GM12891 (cell line): ENCODE measurements at regions not wholly inside any gene's neighbourhood (a gene's known extent, or its start where the extent isn't known, plus 50 kb on each side); places are given as distances from the start of the nearest gene placed in this dataset.
"Not testable (repeated sequence)": the region's sequence is repeated elsewhere in the genome, so short reads cannot be mapped to it uniquely, and the experiment has no call there.

Experiments
- DNase-seq: peaks from one replicate; pipeline ENCODE4 v3.0.0; 2011; ENCODE audit warnings: low spot score; ENCODE audit not compliant: insufficient read length
- FAIRE-seq: peaks from 2 replicates; lab custom pipeline; 2011; peaks lifted over from hg19 to GRCh38; lab: Jason Lieb, UNC
- PAX5 ChIP-seq: IDR thresholded peaks from 2 replicates; pipeline ENCODE4 v1.6.1; 2011; ENCODE audit warnings: low read length, moderate library complexity, mild to moderate bottlenecking; ENCODE audit not compliant: insufficient read depth, severe bottlenecking
- POLR2A ChIP-seq: IDR thresholded peaks from 2 replicates; pipeline ENCODE4 v1.6.1; 2011; ENCODE audit warnings: low read depth, low read length, control low read depth
- POLR2AphosphoS5 ChIP-seq: IDR thresholded peaks from 2 replicates; pipeline ENCODE4 v1.6.1; 2011; ENCODE audit warnings: low read depth, low read length, control low read depth
- POU2F2 ChIP-seq: IDR thresholded peaks from 2 replicates; pipeline ENCODE4 v1.6.1; 2011; ENCODE audit warnings: low read depth, mild to moderate bottlenecking, control low read depth, low read length, moderate library complexity
- SPI1 ChIP-seq: IDR thresholded peaks from 2 replicates; pipeline ENCODE4 v1.6.1; 2011; ENCODE audit warnings: low read depth, low read length, control low read depth
- TAF1 ChIP-seq: IDR thresholded peaks from 2 replicates; pipeline ENCODE4 v1.6.1; 2011; ENCODE audit warnings: low read depth, low read length, control low read depth

- FAIRE-seq (no peak), DNase-seq (no peak)
- no peak for TF ChIP-seq SPI1
- TF ChIP-seq TAF1 = no peak
- no peak for TF ChIP-seq POU2F2
- TF ChIP-seq POLR2AphosphoS5 = no peak
- TF ChIP-seq POLR2A = no peak
- no peak for TF ChIP-seq PAX5
Measured at GRCh38 chr5:38621840-38622437, 65.5 kb upstream of the LIFR start.

- TF ChIP-seq POU2F2 (no peak), PAX5 (no peak)
- FAIRE-seq (no peak), DNase-seq (no peak)
Measured at GRCh38 chr5:38622723-38623129, 66.3 kb upstream of the LIFR start.

- DNase-seq, FAIRE-seq: not testable (repeated sequence)
Measured at GRCh38 chr5:38624541-38624940, 68.1 kb upstream of the LIFR start.

- DNase-seq, FAIRE-seq: not testable (repeated sequence)
Measured at GRCh38 chr5:38631376-38631775, 74.9 kb upstream of the LIFR start.

- TF ChIP-seq POU2F2 (no peak), POLR2AphosphoS5 (no peak), SPI1 (no peak)
- no peak for FAIRE-seq
- DNase-seq = no peak
Measured at GRCh38 chr5:38634568-38635369, 78.3 kb upstream of the LIFR start.

GRCh38 chr5:38636626-38637025 lies 80.2 kb upstream of the LIFR start:
- TF ChIP-seq TAF1 (no peak), POU2F2 (no peak), POLR2A (no peak), PAX5 (no peak), POLR2AphosphoS5 (no peak), SPI1 (no peak)
- DNase-seq = no peak
- no peak for FAIRE-seq

GRCh38 chr5:38638656-38639055 lies 82.2 kb upstream of the LIFR start:
- DNase-seq (no peak), FAIRE-seq (no peak)
- TF ChIP-seq TAF1 = no peak
- no peak for TF ChIP-seq POU2F2
- TF ChIP-seq PAX5 = no peak
- TF ChIP-seq SPI1 = no peak
- no peak for TF ChIP-seq POLR2A
- TF ChIP-seq POLR2AphosphoS5 = no peak

- no peak for FAIRE-seq
- DNase-seq = no peak
- TF ChIP-seq POLR2A = no peak
- no peak for TF ChIP-seq TAF1
- no peak for TF ChIP-seq POU2F2
- no peak for TF ChIP-seq POLR2AphosphoS5
- TF ChIP-seq PAX5 = no peak
- TF ChIP-seq SPI1 = no peak
Measured at GRCh38 chr5:38639377-38640358, 83.2 kb upstream of the LIFR start.

GRCh38 chr5:38641003-38641402 lies 84.6 kb upstream of the LIFR start:
- no peak for DNase-seq
- no peak for FAIRE-seq
- TF ChIP-seq SPI1 = no peak
- no peak for TF ChIP-seq POLR2A
- TF ChIP-seq TAF1 = no peak
- TF ChIP-seq PAX5 = no peak
- no peak for TF ChIP-seq POLR2AphosphoS5

GRCh38 chr5:38642189-38642911 lies 85.9 kb upstream of the LIFR start:
- TF ChIP-seq TAF1 = no peak
- no peak for TF ChIP-seq POU2F2
- TF ChIP-seq PAX5 = no peak
- no peak for TF ChIP-seq POLR2AphosphoS5
- TF ChIP-seq SPI1 = no peak
- TF ChIP-seq POLR2A = no peak
- no peak for DNase-seq
- FAIRE-seq = no peak
